HG02763 (cell line): ENCODE measurements at regions not wholly inside any gene's neighbourhood (a gene's known extent, or its start where the extent isn't known, plus 50 kb on each side); places are given as distances from the start of the nearest gene placed in this dataset.
"Not testable (repeated sequence)": the region's sequence is repeated elsewhere in the genome, so short reads cannot be mapped to it uniquely, and the experiment has no call there.

Source experiments
- ATAC-seq: cut with Tn5 transposase; IDR thresholded peaks from one replicate; pipeline ENCODE4 v1.9.1; 2021; ENCODE audit warnings: mild to moderate bottlenecking, moderate library complexity; ENCODE audit not compliant: unreplicated experiment

DNA sequence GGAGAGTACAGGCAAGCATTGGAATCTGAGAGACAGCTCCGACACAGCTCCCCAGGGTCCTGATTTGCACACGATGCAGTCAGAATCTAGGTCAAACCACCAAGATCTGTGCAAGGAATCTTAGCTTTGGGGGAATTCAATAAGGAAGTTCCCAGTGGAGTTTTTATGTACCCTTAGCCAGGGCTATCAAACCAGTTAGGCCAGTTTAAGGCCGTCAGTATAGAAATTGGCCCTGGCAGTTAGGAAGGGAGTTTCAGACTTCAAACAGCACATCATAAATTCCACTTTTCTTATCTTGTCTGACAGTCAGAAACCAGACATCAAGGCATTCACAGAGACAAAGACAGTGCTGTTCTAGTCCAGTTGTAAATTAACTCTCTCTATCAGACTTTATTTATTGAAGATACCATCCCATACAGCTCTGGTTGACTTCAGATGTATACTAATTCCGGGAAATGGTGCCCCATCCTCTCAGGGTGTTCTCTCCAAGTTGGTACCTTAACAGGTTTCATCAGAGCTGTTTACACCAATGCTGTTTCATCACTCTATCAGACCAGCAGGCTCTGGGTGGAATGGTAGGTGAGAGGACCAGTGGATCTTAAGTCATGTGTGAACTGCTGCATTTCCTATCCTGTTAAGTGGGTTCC, 157.5 kb upstream of the ATF7IP start:
- no peak for ATAC-seq

DNA sequence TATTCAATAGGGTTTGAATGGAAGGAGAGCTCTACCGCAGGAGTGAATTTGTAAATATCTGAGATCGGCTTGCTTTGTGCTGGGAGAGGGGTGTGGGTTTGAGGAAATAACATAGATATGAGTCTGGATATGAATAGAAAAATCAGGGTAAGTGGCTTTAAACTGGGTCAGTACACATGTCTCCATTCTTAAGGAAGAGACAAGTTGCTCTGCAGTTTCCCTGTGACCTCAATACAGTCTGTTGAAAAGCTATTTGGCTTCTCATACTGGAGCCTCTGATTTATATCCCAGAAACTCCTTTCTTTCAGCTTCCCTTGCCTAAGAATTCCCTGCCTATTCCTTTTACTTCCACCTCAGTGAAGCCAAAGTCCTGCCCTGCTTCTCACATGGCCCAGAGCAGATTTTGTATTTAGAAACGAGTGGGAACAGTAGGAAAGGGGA, 153.5 kb upstream of the ATF7IP start:
- ATAC-seq: no peak

DNA sequence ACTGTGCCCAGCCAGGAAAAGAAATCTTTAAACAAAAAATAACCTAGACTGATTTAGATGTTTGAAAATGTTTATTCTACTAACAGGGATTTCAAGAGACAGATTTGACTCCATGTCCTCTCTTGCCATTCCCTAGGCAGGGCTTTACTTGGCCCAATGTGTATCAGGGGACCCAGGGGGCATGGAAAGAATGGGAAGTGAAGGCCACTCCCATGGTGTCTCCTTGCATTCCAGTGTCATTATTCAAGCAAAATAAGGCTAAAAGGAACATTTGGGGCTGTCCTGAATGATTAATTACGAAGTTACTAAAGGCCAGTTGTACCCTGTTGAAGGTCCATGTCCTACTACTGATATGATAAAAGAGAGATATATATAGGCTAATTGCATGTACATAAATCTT, 151.9 kb upstream of the ATF7IP start:
- ATAC-seq: no peak

DNA sequence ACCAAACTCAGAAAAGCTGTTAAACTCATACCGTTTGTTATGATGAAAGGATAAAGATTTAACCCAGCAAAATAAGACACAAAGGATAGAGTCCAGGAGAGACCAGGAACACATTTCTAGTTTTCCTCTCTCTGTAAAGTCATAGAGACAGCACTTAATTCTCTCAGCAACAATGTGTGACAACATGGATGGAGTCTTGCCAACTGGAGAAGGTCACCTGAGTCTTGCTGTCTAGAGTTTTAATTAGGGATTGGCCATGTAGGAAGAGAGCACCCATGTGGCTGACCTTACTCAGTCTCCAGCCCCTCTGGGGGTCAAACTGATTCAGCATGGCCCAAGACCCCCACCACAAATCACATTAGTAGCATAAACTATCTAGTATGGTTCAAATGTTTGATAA, 151.0 kb upstream of the ATF7IP start:
- no peak for ATAC-seq

DNA sequence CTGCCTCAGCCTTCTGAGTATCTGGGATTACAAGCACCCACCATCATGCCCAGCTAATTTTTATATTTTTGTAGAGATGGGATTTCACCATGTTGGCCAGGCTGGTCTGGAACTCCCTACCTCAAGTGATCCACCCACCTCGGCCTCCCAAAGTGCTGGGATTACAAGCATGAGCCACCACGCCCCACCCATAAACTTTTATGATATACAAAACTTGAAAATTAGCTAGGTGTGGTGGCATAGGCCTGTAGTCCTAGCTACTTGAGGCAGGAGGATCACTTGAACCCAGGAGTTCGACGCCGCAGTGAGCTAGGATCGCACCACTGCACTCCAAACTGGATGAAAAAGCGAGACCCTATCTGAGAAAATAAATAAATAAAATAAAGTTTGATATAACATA, 149.5 kb upstream of the ATF7IP start:
- not testable (repeated sequence) for ATAC-seq

DNA sequence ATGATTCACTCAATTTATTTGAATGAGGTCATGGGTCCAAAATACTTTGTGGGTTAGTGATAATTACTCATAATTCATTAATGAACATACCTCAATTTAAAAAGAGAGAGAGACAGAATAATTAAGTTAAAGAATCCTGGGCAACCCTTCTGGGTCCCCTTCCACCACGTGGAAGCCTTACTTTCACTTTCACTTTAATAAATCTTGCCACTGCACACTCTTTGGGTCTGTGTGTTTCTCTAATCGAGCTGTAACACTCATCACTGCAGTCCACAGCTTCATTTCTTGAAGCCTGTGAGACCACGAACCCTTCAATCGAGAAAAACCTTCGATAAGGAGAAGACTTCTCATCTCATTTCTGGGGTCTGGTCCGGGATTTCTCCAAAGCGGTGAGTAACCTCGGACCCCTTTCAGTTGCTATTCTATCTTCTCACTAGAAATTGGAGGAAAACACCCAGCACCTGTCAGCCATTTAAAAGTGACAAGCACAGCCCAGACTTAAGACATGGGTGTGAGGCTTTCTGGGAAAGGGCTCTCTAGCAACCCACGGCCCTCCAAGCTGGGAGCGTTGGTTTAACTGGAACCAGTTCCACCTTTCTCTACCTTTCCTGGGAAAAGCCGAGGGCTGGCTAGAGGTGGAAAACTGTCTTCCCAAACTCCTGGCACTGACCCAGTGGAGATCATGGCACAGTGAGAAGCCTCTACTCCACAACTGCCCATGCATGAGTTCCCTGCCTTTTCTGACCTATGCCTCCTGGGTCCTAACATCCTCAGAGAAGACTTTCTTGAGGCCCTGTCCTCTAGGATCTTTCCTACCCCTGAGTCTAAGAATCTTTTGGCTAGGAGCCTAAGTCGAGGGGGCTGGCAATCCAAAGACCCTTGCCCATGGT, 148.8 kb upstream of the ATF7IP start:
- ATAC-seq: no peak

DNA sequence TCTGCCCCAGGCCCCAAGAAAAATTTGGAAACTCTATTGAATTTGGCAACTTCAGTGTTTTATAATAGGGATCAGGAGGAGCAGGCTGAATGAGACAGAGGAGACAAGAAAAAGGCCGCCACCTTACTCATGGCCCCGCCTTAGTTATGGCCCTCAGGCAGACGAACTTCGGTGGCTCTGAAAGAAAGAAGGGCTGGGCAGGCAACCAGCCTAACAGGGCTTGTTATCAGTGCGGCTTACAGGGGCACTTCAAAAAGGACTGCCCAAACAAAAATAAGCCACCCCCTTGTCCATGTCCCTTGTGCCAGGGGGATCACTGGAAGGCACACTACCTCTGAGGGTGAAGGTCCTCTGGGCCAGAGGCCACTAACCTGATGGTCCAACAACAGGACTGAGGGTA, 146.3 kb upstream of the ATF7IP start:
- ATAC-seq: no peak

DNA sequence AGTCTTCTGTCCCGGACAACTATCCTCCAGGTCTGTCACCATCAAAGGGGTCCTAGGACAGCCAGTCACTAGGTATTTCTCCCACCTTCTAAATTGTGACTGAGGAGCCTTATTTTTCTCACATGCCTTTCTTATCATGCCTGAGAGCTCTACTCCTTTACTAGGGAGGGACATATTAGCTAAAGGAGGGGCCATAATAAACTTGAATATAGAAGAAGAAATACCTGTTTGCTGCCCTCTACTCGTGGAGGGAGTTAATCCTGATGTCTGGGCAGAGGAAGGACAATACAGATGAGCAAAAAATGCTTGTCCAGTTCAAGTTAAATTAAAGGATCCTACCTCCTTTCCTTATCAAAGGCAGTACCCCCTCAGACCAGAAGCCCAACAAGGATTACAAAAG, 145.8 kb upstream of the ATF7IP start:
- ATAC-seq: not testable (repeated sequence)

DNA sequence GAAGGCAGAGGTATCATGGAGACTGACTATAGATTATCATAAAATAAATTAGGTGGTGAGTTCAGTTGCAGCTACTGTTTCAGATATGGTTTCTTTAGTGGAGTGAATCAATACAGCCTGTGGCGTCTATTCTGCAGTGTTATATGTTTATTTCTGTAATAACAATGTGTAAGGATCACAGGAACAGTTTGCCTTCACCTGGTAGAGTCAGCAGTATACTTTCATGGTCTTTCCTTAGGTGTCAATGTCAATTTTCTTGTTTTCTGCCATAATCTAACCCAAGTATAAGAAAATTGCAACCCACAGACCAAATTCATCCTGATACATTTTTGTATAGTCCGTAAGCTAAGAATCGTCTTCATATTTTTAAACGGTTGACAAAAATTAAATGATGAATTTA, 140.4 kb upstream of the ATF7IP start:
- ATAC-seq: no peak

DNA sequence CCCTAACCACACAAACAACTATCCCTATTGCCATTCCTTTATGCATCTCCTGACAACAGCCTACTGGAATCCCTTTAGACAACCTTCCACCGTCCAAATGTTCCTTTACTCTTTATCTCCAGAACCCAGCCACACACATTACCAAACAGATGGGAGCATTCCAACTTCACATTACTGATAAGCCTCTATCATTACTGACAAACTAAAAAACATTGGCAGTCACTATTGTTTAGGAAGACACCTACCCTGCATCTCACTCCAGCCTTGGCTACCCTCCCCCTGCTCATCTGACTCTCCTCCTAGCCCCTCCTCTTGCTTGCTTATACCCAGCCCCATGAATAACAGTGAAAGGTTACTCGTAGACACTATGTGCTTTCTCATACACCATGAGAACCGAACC, 130.3 kb upstream of the ATF7IP start:
- not testable (repeated sequence) for ATAC-seq

DNA sequence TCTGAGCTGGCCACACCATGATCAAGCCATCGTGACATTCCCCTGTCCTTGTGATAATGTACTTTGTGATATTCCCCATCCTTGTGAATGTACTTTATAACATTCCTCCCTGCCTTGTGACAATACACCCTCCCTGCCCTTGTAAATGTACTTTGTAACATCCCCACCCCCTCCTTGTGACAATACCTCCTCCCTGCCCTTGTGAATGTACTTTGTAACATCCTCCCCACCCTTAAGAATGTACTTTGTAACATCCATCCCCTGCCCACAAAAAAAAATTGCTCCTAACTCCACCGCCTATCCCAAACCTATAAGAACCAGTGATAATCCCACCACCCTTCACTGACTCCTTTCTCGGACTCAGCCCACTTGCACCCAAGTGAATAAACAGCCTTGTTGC, 128.8 kb upstream of the ATF7IP start:
- ATAC-seq: not testable (repeated sequence)

DNA sequence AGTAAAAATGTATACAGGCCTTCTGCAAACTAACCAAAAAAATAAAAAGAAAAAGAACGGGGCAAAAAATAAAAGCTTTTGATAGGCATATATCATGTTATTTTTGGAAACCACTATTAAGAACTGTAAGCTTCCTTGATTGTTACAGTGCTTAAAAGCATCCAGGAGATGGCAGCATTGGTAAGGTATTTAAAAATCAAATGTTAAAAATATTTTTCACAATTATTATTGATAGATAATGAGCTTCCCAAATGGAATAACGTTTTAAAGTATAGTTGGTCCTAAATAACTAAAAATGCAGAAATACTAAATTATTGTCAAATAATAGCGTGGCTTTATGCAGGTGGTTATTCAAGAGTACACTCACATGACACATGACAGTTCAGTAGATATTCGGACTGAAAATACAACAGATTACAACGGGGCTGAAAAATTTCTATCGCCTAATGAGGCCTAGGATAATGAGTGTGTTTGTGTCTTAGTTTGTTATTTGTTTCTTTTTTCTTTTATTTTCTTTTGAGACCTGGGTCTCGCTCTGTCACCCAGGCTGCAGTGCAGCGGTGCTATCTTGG, 127.2 kb upstream of the ATF7IP start:
- no peak for ATAC-seq

DNA sequence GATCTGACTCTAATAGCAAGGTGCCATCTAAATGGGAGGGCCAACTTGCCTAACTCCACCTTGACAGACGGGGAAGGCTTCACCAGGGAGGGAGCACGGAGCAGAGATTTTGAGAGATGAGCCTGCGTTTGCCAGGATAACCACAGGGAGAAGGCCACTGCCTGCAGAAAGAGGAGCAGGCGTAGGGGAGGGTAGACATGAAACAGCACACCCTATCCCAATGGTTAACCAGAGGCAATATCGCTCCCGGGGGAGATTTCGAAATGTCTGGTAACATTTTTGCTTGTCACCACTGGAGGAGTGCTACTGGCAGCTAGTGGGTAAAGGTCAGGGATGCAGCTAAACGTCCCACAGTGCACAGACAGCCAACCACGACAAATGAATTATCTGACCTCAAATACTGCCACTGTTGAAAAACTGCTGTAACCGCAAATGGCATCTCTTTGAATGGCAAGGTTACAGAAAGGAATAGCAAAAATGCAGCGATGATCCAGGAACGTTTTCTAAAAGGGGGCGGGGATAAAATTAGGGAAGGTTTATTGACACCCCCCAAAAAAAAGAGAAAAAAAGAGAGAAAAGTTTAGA, 126.0 kb upstream of the ATF7IP start:
- ATAC-seq: peak; percentile 85

DNA sequence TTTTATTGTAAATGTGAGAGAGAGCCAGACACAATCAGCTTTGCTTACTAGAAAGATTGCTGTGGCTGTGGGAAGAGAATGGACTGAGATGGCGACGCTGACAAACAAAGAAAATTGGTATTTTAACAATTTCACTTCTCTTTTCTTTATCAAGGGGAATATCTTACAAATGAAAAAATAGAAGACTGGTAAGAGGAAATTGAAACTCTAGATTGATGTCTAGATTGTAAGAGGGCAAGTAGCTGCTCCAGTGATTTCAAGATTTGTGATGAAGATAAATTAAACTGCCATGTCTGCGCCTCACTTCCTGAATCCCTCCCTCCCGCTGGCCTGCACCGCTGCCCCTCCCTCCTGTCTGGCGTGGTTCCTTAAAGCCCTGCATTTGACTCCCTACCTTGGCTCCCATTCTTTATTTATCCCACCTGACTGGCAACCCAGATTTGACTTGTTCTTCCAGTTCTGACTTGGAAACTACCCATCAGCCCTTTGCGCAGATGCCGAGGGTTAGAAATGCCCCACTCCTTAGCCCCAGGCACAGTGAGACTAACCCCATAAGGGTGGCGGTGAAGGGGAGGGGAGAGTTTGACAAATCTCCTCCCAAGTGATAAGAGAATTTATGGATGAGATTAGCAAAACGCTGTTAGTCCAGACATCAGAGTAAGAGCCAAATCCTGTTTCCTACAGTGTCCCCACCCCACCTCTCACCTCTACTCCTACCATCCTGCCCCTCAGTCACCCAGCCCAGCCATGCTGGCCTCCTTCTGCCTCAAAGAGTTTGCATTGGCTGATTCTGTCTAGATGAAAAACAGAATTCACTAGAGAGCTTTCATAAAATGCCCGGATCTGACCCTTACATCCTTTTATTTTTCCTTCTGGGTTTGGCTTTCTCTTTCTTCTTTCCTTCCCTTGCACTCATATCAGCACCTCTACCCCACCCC, 125.3 kb upstream of the ATF7IP start:
- ATAC-seq: peak; percentile 24

DNA sequence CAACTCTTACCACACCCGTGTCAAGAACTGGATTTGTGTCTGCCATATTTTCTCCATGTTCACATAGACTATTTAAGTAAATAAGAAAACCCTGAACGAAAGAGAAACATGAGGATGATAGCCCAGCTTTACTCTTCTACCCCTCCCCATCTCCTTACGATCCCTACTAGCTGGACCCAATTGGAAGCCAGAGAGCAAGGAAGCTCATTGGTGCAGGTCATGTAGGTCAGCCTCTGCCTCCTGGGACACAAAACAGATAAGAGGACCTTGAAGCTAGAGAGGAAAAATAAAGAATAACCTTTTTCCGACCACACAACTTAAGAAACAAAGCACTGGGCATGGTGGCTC, 124.6 kb upstream of the ATF7IP start:
- ATAC-seq: no peak

DNA sequence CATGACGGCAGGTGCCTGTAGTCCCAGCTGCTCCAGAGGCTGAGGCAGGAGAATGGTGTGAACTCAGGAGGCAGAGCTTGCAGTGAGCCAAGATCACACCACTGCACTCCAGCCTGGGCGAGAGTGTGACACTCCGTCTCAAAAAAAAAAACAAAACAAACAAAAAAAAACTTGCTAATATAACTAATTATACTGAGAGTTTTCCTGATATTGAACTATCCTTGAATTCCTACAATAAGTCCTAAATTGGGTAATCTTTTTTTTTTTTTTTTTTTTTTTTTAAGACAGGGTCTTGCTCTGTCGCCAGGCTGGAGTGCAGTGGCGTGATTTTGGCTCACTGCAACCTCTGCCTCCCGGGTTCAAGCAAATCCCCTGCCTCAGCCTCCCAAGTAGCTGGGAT, 122.7 kb upstream of the ATF7IP start:
- ATAC-seq: not testable (repeated sequence)

DNA sequence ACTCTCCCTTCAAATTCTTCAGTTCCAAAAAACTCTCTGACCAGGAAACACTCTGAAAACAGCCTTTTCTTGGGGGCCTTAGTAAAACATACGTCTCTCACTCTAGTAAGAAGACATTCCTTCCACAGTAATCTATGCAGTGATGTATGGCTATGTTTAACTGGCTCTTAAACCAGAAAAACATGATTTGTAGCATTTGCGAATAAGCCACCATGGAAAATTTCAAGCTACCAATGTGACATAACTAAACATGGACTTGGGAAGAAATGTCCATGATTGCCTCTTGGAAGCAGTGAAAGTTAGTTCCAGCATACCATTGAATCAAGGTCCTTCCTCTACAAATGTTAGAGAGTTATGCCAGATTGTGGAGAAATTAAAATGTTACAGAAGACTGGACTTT, 121.5 kb upstream of the ATF7IP start:
- no peak for ATAC-seq

DNA sequence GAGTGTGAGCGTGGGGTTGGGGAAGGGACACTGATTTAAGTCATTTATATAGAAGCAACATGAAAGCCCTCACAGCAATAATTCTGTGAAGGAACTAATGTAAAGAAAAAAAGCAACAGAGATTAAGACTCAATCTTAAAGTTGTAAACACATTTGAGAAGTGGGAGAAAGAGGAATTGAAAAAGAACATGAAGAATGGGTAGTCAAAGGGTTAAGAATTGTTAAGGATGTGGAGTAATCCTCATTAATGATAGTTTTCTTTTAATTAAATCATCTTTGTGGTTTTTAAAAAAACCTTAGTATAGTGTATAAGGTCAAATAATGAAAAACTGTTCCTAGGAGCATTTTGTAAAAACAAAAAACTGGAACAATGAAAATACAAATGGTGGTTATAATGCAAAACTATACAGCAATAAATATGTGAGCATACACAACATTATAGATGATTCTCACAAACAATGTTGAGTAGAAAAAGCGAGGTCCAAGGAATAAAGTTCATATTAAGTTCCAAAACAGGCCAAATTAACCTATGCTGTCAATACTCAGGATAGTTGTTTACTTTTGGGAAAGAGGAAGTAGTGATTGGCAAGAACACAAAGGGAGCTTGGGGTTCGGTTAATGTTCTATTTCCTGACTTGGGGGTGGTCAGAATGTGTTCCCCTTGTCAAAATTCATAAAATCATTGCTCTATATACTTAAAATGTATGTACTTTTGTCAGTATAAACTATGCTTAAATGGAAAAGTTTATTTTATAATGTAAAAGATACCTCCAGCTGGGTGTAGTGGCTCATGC, 120.4 kb upstream of the ATF7IP start:
- ATAC-seq: no peak

DNA sequence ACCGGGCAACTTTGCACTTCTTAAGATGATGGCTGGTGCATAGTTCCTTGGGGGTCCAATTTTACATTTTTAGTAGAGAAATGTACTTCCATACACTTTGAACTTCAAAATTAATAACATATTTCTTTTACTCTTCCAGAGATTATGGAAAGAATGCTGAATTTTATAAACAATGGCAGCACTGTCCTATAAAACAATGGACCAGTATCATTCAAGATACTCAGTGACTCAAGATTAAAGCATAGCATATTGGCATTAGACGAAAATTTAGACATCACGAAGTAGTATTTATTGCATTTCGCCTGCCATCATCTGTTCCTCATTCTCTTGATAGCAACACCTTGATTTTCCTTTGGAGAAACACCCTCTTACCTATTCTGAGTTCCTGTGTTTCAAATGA, 118.3 kb upstream of the ATF7IP start:
- no peak for ATAC-seq

DNA sequence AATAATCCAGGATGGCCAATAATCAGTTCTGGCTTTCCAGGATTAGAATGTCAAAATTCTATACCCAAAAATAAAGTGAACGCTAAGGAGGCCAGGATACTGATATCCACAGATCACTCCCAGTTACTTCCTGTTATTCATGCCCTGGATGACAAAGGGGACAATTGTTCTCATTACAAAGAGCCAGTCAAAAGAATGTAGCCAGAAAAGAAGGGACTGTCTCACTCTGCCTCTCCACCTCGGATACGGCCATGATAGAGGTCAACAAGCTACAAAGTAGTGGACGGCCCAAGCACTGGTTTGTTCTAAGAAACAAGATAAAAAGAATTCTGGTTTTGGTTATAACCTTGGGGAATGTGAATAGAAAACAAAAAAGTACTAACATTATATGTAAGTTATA, 116.1 kb upstream of the ATF7IP start:
- ATAC-seq: no peak
